ENCODE measurements at regions not wholly inside any gene's neighbourhood (a gene's known extent, or its start where the extent isn't known, plus 50 kb on each side); places are given as distances from the start of the nearest gene placed in this dataset.

DNA sequence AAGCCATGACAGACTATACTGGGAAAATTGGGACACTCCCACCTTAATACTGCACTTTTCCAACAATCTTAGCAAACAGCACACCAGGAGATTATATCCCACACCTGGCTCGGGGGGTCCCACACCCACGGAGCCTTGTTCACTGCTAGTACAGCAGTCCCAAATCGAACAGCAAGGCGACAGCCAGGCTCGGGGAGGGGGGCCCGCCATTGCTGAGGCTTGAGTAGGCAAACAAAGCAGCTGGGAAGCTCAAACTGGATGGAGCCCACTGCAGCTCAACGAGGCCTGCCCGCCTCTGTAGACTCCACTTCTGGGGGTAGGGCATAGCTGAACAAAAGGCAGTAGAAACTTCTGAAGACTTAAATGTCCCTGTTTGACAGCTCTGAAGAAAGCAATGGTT, 118.3 kb downstream of the MAGEB5 start:
- DNase-seq: no peak

- DNase-seq: no peak
Measured at GRCh38 chrX:26328608-26329319, 112.8 kb downstream of the MAGEB5 start.

GRCh38 chrX:26309262-26309661, 93.3 kb downstream of the MAGEB5 start:
- no peak for DNase-seq

- no peak for DNase-seq
Measured at GRCh38 chrX:26295425-26295824, 79.5 kb downstream of the MAGEB5 start.

DNA sequence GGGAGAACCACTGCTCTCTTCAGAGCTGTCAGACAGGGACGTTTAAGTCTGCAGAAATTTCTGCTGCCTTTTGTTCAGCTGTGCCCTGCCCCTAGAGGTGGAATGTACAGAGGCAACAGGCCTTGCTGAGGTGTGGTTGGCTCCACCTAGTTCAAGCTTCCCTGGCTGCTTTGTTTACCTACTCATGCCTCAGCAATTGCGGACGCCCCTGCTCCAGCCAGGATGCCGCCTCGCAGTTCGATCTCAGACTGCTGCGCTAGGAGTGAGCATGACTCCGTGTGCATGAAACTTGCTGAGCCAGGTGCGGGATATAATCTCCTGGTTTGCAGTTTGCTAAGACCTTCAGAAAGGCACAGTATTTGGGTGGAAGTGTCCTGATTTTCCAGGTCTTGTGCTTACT, 70.9 kb downstream of the MAGEB5 start:
- no peak for DNase-seq

Data from stimulated activated naive CD4-positive, alpha-beta T cell (primary cell).